Stimulated activated CD8-positive, alpha-beta memory T cell treated with anti-CD3 and anti-CD28 coated beads, Interleukin-2, amount 100 ng/mL, for 48 hours (primary cell): ENCODE measurements at regions not wholly inside any gene's neighbourhood (a gene's known extent, or its start where the extent isn't known, plus 50 kb on each side); places are given as distances from the start of the nearest gene placed in this dataset.
"Not testable (repeated sequence)": the region's sequence is repeated elsewhere in the genome, so short reads cannot be mapped to it uniquely, and the experiment has no call there.

Source experiments
- DNase-seq, 2 donors: peaks; one replicate each; pipeline ENCODE4 v3.0.0-alpha.2; 2020; ENCODE audit warnings: low read depth in 2 of 2

DNA sequence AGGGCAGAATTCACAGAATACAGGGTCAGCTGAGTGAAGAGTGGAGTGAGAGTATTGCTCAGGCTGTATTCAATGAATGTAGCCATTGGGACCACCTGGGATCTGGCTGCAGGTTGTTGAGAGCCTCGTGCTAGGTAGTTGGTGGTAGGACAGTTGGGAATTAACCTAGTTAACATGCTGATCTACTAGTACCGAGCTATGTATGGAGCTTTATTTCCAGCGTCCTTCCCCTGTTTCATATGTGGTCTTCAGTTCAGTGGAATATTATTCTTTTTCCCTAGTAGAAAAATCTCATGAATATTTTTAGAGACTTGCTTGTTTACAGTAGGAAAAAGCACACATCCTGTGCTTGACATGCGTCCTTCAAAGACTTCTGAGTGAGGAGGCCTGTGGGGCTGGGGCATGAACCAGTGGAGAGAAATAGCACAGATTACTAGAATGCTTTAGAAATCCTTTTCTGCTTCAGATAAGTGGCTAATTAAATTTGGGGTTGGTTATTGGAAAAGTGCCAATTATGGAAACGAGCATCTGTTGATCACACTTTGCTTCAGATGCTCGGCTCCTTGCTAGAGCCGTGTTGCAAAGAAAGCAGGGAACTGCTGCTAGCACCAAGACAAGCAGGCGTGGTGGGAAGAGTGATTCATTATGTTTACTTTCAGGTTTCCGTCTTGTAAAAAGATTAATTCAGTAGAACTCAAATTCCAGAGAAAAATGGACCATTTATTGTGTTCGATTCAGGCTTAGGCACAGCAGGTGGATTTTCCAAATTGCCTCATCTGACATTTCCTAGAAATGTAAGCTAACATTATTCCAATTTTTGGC lies 53.6 kb downstream of the ARF6 start:
- no peak for DNase-seq

DNA sequence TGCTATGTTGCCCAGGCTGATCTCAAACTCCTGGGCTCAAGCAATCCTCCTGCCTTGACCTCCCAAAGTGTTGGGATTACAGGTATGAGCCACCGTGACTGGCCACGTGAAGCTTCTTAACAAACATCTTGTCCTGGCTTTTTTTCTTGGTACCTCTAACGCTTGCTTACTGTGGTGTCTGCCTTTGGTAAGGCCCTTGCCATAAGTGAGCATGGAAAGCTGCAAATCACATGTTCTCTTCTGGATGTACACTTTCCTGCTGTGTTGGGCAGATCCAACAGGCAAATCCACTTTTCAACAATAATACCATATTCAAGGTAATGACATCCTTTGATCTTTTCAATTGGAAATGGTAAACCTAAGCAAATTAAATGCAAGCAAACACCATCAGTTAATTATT lies 54.6 kb downstream of the ARF6 start:
- DNase-seq = no peak

DNA sequence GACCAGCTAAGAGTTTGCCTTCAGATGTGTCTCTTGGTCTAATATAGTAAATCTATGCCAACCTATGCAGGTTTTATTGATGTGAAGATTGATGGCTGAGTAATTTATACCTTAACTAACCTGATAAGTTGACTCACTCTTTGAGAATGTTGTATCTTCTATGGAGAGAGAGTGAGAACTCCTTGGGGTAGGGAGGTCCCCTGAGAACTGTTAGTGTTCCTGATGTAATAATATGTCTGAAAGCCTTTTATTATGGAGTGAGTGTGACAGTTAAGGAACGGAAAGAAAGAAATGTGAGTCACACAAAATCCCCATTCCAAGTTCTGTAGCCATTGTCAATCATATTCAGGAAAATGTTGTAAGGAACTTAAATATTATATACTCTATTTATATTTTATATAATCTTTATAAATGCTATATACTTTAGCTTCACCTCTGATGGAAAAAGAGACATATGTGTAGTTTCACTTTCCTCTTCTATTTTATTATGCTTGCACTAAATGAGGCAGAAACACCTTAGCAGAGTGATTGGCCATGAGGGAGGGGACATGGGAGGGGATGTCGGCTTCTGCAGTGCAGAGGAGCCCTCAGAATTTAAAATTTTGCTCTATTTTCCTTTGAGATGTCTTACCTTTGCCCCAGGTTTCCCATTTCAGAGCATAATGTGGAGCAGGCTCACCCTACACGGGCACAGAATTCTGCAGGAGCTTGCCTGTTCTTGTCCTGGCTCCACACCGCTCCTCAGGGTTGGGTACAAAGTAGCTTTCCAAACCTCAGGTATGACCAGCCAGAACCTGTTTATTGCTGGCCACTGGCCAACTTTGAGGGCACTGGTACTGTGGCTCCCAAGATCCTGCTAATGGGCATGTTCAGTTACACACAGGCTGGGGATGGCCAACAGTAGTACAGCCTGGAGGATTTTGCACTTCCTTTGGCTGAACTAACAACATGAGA lies 57.7 kb downstream of the ARF6 start:
- DNase-seq = no peak

DNA sequence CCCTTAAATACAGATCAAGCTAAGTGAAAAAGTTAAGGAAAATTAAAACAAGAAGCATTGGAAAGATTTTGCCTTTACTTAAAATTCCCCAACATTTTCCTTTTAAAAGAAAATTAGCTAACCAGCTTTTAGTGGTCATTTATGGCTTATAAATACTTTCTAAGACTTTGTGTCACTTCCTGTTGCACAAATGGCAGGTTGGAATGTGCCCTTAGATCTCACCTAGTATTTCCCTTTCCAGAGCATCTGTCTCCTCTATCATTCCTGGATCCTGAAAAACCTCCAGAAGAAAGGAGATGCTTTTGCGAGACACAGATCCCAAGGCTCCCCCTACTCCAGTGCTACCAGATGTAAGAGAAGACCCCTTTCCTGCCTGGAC lies 58.3 kb downstream of the ARF6 start:
- DNase-seq = no peak

DNA sequence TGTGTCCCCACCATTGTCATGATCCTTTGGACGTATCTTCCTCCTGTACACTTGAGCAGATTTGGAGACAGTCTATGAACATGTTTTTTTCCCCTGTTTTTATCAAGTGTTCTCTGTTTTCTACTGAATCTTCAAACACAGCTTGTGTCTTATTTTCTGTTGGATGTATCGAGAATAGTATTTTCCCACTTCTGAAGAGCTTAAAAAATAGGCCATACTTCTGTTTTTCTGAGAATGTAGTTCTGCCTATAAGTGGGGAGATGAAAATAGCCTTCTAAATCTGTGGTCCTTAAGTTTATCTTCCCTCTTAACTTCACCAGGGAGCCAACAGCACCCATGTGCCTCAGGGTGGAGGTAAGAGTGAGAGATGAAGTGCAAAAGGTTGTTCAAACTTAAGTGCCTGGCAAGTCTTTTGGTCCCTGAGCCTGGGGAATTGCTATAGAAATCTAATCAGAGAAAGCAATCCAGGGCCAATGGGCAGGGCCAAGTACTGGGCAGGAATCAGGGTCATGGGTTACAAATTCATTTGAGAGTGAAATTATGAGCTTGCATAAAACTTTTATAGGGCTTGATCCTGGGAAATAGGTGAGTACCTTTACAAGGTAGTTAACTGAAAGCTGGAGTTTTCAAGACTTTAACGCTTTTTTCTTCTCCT lies 58.9 kb downstream of the ARF6 start:
- no peak for DNase-seq

DNA sequence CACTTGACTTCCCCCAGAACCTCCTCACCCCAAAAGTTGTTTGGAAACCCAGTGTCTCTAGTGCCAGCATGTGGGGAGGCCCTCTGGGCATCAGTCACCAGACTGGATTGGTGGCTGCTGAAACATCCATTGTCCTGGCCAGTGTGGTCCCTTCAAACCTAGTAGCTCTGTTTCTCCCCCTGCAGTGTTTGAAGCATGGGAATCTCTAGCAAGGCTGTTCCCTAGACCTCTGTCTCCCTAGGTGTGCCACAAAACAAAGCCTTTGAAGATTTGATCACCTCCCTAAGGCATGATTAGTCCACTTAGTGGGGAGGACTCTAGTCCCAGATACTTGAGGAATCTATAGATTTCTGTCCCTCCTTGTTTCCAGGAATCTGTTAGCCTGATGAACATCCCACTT lies 60.3 kb downstream of the ARF6 start:
- no peak for DNase-seq

DNA sequence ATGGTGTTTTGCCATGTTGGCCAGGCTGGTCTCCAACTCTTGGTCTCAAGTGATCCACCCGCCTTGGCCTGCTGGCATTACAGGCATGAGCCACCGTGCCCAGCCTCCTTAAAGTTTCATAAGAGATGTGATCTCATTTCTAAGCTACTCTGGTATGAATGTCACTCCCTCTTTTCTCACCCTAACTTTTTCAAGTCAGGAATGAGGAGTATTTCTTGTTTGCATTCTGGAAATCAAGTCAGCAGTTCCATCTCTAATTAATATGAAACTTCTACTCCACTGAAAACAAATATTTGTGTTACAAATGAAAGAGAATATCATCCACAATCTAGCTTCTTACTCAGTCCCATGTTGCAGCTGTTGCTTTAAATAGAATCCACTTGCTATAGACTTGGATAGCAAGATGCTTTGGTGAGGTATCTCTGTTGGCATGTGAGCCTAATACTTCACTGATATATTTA lies 61.3 kb downstream of the ARF6 start:
- no peak for DNase-seq

DNA sequence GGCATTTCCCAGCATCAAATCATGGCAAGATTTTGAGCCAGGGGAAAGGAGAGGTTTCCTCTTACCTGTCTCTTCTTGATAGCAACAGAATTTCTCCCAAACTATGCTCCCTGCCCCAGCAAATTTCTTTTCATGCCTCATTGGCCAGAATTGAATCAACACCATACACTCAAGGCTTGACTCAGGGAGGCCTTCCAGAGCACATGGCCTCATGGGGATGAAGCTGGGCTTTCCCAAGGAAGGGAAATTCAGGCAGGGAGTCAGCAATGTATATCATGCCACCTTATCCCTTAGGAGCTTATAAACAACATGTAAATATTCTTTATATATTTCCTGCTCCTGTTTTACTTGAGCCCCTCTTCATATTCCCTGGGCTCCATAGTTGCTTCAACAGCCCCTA lies 62.1 kb downstream of the ARF6 start:
- no peak for DNase-seq

DNA sequence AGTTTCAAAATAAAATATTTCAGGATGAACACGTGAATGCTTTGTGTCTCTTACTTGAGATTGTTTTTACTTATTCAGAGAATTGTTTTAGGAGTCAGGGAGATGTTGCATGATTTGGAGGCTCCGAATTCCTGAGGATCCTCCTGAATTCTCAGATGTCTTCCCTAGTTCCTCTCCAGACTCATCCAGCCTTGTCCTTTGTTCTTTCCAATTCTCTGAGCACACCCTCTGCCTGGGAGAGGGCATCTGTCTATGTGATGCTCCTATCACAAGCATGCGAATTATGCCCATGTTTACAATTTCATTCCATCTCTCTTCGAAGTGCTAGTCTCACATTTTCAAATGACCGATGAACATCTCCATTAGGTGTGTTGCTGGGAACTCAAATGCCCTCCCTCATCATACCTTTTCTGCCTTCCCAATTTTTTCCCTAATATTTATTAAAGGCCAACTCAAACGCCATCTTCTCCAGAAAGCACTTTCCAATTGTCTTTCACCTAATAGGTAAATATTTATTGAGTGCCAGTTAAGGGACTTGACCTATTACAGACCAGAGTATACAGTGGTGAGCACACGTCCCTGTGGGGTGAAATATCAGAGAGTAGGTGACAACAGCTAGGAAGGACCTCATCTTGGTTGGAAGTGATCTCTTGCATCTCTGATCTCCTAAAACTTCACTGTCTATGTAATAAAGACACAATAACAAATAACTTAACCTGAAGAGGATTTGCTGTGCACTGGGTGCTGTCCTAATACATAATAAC lies 64.4 kb downstream of the ARF6 start:
- no peak for DNase-seq

DNA sequence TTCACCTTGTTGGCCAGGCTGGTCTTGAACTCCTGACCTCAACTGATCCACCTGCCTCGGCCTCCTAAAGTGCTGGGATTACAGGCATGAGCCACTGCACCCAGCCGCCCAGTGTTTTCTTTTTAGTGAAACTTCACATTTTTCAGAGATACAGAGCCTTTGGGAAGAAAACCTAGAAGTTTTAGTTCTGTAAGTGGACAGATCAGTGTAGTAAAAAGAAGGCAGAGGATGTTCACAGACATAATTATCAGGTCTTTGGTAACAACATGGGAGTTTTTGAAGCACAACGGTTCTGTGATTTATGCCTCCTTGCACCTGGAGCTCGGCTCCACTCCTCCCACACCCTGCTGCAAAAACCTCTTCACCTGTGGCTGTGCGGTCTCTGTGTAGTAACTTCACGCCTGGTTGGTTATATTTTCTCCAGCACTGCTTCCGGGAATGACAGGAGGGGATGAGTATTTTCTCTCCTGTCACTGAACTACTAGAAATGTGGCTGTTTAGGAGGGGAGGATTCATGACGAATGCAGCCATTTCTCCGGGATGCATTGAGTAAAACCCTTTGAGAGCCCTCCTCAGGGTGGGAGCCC lies 67.0 kb downstream of the ARF6 start:
- DNase-seq = no peak

DNA sequence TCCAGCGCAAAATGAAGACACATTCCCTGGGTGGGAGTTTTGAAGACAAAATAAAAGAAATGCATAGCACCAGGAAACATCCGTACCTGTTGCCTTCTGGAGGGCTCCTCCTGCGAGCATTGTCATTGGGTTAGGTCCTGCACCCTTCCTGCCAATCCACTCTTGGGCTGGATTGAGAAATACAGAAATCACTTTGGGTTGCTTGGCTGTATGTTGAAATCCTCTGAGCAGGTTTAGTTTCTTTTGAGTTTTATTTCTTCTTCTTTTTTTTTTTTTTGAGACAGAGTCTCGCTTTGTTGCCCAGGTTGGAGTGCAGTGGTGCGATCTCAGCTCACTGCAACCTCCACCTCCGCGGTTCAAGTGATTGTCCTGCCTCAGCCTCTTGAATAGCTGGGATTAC lies 67.6 kb downstream of the ARF6 start:
- DNase-seq = no peak

DNA sequence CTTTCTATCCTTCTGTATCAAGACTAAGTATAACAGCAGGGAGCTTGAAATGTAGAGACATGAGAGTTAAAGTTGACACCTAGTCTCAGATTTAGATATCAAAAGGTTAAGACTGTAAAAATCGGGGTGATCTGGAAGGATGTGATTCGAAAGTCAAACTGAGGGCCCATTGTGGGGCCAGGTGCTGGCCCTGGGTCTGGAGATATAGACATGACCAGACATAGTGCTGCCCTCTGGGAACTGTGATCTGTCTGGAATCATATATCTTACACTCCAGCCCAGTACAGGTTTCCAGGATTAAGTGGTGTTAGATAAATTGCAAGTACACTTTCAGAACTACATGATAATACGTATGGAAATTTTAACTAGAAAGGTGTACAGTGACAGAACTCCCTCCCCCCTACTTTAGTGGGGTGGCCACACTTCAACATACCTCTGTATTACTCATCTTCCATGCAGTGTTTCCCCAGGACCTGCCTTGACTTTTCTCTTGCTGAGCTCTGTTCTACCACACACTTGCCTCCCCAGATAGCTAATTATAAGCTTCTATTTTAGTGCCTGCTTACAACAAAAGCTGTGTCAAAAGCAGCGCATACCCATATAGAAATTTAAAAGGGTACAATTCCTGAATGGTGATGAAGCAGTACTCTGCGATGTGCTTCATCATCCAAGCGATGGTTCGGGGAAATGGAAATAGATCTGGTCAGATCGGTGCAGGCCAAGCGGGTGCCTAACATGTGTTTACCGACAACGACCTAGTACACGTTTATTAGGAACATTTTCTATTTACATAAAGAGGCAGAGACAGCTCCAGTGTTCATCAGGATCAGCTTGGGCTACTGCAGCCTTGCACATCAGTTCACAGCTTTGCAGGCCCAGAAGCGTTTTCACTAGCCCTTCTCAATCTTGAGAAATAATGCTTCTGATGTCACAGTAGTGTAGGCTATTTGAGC lies 68.7 kb downstream of the ARF6 start:
- no peak for DNase-seq

DNA sequence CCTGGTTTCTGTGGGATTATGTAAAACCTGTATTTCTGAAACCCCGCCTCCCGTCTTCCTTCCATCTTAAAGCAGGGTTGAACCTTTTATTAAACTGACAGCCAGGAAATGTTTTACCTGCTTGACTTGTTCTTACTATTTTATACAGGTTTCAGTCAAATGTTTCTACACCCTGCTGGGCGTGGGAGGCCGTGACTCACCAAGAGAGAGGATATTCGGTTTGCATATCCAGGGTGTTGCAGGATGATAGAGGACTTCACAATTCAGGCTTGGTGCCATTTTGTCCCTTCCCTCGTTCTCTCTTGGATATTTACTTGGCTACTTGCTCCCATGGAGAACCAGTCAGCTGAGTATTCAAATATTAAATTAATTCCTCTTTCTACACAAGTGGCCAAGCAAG lies 69.7 kb downstream of the ARF6 start:
- peak; percentile 29 to 53 for DNase-seq

DNA sequence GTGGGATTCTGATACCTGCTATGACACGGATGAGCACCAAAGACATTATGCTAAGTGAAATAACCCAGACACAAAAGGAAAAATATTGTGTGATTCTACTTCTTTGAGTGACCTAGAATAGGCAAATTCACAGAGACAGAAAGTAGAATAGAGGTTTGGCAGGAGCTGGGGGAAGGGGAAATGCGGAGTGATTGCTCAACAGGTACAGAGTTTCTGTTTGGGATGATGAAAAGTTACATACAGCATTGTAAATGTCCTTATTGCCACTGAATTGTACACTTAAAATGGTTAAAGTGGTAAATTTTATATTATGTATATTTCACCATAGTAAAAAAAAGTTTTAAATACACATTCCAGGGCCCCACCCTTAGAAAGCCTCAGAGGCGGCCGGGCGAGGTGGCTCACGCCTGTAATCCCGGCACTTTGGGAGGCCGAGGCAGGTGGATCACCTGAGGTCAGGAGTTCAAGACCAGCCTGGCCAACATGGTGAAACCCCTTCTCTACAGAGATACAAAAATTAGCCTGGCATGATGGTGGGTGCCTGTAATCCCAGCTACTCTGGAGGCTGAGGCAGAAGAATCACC lies 72.3 kb downstream of the ARF6 start:
- not testable (repeated sequence) for DNase-seq

DNA sequence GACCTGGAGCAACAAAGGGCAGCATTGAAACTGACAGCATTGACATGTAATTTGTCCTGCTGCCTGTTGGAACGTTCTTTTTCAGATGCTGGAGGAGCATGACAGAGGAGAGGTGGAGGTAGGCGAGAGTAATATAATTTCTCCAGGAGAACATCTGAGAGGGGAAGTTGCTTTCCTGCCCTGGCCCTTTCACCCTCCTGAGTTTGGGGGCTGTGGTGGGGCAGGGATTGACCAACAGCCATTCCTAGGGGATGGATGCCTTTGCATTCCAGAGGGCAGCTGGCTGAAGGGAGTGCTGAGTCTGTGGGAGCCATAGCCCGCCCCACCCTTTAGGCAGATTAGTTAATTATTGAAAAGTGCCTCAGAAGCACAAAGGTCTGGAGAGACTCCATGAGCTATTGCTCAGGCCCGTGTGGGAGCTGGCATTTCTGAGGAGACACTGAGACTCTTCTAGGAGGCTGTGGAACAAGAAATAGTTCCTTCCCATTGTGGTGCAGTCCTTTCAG lies 73.5 kb downstream of the ARF6 start:
- DNase-seq = no peak

DNA sequence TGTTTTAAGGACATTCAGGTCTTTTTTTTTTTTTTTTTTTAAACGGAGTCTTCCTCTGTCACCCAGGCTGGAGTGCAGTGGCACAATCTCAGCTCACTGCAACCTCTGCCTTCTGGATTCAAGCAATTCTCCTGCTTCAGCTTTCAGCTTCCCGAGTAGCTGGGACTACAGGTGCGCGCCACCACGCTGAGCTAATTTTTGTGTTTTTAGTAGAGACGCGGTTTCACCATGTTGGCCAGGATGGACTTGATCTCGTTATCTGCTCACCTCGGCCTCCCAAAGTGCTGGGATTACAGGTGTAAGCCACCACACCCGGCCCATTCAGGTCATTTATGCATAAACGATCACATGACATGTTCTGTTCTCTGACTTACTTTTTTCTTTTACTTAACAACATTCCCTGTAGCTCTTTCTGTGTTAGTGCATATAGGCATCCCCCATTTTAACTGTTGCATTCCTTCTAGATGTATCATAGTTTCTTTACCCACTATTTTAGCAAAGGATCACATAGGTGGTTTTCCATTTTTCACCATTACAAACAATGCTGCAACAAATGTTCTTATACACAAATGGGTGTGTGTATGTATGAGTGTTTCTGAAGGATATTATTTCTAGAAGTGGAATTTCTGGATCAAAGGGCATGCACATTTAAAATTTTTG lies 74.2 kb downstream of the ARF6 start:
- DNase-seq = no peak

DNA sequence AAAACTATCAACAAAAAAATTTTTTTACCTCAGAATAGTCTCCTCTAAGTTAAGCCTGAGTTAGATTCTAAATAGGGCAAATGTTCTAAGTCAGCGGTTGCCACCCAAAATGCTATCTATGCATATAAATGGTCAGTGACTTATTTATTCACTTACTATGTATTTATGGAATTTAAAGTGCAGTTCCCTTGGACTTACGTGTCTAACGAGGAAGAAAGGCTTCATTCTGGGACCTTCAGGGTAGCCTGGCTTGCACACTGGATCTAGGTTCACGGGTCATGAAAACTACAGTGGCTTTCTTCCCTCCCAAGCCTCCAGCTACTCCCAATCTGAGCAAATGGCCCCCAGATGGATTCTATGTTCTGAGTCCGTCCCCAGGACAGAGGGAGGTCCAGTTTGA lies 77.1 kb downstream of the ARF6 start:
- no peak for DNase-seq

DNA sequence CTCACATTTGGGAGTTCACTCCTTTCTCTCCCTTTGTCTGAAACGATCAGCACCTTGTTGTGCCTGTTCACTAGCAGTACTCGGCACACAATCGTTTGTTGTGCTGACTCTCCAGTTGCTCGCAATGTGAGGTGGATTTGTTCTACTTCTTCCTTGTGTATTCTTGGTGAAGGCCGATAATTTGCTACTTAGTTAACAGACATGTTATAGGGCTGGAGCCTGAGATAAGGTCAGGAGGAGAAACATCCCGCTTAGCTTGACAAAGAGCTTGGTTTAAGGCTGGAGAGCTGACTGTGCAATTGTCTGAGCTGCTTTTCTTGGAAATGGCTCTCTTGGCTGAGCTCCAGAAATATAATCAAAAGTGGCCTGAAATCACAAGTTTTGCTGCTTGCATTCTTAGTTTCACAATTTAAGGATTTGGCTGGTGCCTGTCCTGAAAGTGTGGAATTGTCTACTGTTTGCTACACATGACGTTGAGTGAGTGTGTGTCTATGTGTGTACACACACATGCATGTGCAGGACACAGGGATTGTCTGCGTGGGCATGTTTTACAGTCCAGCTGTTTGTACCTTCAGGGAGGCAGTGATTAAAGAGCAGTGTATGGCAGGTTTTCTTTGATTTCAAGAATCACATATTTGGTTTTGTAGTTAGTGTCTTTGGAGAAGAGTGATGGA lies 77.7 kb downstream of the ARF6 start:
- DNase-seq = no peak
